HG02798 (cell line): ENCODE measurements at regions not wholly inside any gene's neighbourhood (a gene's known extent, or its start where the extent isn't known, plus 50 kb on each side); places are given as distances from the start of the nearest gene placed in this dataset.

Experiments used
- ATAC-seq: cut with Tn5 transposase; IDR thresholded peaks from one replicate; pipeline ENCODE4 v1.9.1; 2021; ENCODE audit warnings: mild to moderate bottlenecking; ENCODE audit not compliant: unreplicated experiment, poor library complexity

DNA sequence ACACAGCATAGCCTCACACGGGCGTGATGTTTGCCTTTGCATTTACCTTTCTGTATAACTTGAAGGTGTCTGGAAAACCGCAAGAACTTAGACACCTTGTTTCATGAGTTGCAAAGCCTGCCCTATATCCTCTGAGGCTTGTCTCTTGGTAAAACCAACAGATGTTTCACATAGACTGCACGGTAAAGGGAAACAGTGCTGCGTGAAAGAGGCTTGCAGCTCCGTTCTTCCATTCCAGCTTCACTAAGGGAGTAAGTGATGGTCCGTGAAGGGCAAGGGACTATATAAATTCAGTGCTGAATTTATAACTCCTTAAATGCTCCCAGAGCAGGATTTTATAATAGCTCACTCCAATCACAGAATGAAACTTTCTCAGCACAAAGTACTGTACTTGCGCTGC, 360.5 kb downstream of the SOX11 start:
- ATAC-seq: no peak

DNA sequence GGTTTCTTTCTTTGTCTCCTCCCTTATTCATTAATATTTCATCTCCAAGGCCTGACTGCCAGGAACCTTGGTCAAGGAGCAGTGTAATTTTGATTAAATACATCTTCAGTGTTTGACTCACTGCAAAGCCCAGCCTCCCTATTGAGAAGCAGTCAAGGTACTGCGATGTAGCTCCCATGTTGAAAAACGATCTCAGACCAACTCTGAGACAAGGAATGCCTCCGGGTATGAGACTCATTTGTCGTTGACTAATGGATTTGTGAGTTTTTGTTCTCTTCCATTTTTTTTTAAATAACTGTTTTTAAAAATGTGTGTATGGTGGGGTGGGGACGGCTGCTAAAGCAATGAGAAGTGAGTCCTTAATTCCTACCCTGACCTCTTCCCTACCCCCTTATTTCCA, 361.6 kb downstream of the SOX11 start:
- ATAC-seq: no peak

DNA sequence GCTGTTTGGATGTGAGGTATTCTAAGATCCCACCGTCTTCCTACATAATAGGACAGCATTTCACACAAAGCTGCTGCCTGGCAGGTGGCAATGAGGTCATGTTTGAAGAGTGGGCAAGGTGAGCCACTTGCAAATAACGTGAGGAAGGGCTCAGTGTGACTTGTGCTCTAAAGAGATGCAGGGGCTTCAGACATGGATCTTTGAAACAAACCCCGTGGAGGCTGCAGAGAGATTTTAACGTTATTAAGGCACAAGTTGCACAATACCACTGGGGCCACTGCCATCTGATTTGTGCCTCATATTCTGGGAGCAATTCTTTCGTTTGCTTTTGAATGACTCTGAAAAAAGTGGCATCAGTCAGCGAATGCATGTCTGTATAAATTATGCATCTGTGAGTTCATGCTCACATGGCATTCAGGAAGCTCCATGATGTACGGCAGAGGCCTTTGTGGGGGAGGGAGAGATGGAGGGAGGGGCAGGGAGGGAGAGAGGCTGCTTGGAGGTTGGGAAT, 362.0 kb downstream of the SOX11 start:
- ATAC-seq: no peak

GRCh38 chr2:6060992-6061663, 368.9 kb downstream of the SOX11 start:
- no peak for ATAC-seq

DNA sequence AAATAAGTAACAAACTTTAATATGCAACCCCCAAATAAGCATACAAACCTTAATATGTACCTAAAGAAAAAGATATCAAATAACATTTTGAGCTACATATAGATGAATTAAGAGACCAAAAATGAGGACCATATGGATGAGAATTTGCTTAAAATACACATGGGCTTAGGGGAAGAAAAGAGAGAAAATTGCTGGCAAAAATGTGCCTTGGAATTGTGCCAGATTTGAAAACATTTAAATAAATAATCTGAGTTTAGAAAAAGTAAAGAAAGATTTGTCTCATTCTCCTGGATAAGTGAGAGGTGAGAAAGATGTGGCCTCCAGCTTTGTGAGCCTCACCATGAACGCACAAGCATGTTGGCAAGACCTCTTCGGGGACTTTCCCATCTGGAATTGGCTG, 372.6 kb downstream of the SOX11 start:
- no peak for ATAC-seq

DNA sequence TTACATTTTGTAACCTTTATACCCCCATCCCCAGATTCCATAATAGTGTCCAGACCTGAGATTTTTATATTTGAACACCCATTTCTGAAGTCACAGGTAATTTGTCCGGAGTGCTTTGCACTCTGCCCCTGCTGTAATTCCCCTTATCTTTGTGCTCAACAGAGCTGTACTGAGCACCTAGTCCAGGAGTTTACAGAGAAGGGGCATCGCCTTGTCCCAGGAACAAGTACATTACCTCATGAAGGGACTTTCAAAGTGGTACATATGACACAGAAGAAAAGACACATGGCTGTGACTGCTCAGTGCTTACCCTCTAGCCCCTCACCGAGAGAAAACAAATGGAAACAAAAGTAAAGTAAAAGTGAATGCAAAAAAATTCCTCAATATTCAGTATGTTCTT, 373.5 kb downstream of the SOX11 start:
- no peak for ATAC-seq

- no peak for ATAC-seq
Measured at GRCh38 chr2:6067089-6067488, 374.9 kb downstream of the SOX11 start.

- no peak for ATAC-seq
Measured at GRCh38 chr2:6067806-6068205, 375.6 kb downstream of the SOX11 start.

DNA sequence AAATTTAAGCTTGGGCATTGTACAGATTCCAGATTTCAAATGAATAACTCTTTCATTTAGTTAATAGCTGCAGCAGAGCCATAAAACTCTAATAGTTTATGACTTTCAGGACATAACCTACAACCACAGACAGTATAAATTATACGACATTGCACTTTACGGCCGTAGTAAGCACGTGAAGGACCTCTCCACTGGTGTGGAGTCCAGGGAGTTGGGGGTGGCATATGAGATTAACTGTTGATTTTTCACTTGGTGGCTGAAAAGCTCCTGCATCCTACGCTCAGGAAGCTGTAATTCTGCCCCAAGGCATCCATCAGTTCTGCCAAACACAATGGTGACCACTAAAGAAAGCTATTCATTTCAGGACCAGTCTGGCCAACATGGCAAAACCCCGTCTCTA, 376.2 kb downstream of the SOX11 start:
- ATAC-seq: no peak

DNA sequence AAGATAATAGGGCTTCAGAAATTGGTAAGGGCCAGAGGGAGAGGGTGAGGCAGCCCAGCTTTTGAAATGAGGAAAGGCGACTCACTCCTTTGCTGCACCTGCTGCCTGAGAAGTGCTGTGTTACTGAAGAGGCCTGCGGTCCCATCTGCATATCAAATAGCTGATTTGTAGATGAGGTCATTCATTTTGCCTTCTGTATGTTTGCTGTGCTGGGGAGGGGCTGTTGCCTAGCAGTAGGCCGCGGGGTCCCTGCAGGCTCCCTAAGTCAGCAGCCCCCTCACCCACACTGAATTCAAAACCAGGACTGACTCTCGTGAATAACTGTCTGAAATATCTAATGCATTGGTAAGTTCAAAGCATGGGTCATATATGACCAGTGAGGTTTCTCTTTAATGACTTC, 377.2 kb downstream of the SOX11 start:
- ATAC-seq: no peak

DNA sequence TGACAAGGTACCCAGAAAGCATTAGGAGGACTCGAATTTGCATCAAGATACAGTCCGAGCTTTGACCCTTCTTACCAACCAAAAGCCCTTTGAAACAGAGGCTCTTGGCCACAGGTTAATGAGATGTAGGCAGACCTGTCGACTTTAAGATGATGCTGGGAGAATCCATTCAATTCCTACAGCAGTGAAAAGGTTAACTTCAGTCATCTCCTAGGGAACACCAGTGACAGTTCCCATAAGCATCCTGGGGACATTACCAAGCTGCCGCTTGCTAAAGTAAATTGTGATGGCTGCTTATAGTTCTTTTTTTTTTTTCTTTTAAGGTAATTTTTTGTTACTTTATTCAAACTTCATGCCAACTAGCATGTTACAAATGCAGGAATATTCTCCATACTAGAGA, 379.3 kb downstream of the SOX11 start:
- ATAC-seq: no peak

- no peak for ATAC-seq
Measured at GRCh38 chr2:6072276-6072675, 380.1 kb downstream of the SOX11 start.

- ATAC-seq: no peak
Measured at GRCh38 chr2:6072768-6073167, 380.6 kb downstream of the SOX11 start.

DNA sequence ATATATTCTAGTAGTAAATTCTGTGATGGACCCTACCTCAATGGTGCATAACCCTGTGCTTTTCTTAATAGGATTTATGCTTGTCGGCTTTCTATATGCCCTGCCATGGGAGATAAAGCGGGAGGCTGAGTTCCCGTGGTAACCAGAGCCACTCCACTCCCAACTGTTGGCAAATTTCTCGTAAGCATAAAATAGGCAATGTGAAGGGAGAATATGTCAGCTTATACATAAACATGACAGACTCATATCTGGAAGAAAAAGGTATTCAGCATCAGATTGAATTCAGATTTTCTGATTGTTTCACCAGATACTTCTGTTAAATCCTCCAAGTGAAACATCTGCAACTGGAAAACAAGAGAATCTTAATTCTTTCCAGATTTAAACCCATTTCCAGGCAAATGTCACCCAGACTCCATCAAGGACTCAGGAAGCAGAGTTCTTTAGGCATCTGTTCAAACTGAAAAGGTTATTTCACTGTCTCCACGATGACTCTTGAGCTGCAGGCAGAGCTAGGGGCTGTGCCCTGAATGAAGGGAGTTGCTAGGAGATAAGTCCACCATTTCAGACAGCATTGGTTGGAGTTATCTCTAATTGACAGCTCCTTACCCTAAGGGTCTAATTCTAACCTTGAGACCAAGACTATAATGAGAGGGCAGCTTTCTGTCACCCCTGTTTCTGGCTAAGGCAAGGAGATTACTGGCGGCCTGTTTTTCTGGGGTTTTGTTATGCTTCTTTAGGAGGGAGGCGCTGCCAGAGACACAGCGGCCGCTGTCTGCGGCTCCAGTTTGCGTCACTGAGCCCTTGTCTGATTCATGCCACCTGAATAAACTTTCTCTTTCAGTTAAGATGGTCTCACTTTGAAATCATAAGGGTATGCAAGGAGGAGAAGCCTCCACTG, 381.3 kb downstream of the SOX11 start:
- ATAC-seq: no peak

DNA sequence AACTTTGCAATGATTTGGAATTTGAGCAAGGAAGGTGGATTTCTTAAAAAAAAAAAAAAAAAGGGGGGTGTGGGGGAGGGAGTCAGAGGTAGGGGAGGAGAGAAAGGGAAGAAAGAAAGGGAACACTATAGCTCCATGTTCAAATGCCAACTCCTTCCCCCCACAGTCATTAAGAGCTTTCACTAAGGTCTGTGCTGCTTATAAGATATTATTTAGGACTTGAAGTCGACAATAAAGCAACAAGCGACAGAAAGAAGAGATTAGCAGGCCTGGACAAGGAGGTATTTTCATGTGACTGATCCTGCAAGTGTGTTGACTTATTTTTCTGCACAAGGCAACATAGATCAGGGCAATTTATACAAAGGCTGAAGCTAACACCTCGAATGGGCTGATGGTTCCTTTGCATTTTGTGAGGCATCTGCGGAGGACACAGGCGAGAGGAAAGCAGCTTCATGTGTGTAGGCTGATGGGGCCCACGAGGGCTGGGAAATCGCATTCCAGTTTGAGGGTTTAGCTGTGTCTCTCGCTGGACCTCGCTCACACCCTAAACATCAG, 382.0 kb downstream of the SOX11 start:
- no peak for ATAC-seq

DNA sequence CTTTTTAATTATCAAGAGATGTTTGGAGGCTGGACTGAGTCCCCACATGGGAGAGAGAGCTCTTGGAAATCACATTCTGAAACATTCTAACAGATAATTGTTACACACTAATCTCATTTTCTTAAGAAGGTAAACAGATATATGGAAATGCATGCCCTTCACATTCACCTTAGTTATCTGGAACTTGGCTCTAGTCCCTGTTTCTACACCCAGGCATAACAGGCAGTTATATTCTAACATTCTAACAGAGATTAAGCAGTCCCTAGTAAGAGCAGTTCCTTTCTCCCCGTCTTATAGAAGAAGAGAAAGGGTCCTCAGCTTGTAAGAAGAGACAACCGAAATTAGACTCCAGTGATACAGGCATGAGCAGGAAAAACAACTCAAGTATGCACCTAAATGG, 385.4 kb downstream of the SOX11 start:
- ATAC-seq: no peak

DNA sequence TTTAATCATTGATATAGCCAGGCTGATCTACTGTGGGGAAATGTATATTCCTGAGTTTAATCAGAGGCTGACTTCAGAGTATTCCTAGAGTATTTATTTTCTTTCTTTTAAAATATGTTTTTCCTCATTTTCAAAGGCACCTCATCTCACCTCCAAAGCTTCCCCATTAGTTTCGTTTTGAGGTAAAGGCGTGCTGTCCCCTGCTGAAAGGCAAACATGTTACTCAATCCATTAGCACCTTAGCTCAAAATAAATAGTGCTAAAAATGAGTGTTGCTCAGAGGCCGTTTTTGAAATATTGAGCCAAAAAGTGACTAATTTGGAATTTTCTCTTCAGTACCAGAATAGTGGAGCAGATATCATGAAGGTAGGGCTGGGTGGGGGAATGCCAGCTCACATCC, 386.2 kb downstream of the SOX11 start:
- ATAC-seq: no peak

- no peak for ATAC-seq
Measured at GRCh38 chr2:6079405-6079804, 387.2 kb downstream of the SOX11 start.

- ATAC-seq: no peak
Measured at GRCh38 chr2:6080932-6081753, 389.0 kb downstream of the SOX11 start.

DNA sequence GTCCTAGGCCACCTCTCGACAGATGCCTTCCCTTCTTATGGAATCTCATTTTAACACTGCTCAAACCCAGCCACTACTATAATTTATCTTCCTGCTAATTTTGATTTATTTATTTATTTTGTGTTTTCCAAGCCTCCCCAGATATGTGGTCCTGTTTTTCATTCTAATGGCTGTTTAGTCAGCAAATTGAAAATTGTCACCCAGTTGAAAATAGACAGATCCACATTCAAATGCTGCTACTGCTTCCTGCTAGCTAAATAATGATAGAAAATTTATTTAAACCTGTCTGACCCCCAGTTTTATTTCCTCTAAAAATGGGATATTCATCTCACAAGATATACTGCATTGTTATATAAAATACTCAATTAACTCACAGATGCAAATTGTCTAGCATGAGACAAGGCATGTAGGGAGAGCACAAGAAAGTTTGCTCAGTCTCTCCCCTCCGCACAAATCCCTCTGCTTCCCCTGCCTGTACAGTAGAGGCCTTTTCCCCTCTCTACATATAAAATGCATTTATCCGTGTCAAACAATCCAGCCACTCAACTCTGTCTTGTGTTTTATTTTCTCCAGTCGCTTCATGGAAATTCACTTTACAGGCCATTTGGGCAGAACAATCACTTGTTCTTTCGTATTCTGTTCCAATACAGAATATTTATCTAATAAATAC, 389.9 kb downstream of the SOX11 start:
- ATAC-seq: no peak
